ENCODE measurements at regions not wholly inside any gene's neighbourhood (a gene's known extent, or its start where the extent isn't known, plus 50 kb on each side); places are given as distances from the start of the nearest gene placed in this dataset.

GRCh38 chr13:71054358-71054757 lies 812.6 kb downstream of the DACH1 start:
- DNase-seq: no peak

GRCh38 chr13:71051573-71051972 lies 815.4 kb downstream of the DACH1 start:
- no peak for DNase-seq
- no peaks in the 10 kb centered on the region for H3K9me3 Mint-ChIP-seq
- H3K4me1 Mint-ChIP-seq: no peaks in the 10 kb centered on the region
- H3K27ac Mint-ChIP-seq: no peak overlapping the region
- CTCF ChIA-PET: no interaction called here
- no peaks in the 10 kb centered on the region for H3K36me3 Mint-ChIP-seq
- H3K4me3 Mint-ChIP-seq: no peak overlapping the region
- no peaks in the 10 kb centered on the region for H3K27me3 Mint-ChIP-seq

More at GRCh38 chr13:71054358-71054757, 812.6 kb downstream of the DACH1 start:
- H3K4me1 Mint-ChIP-seq: no peaks in the 10 kb centered on the region
- no peaks in the 10 kb centered on the region for H3K36me3 Mint-ChIP-seq
- no peak overlapping the region for H3K27ac Mint-ChIP-seq
- no peak overlapping the region for H3K4me3 Mint-ChIP-seq
- CTCF ChIA-PET: no interaction called here
- H3K9me3 Mint-ChIP-seq: no peaks in the 10 kb centered on the region
- no peaks in the 10 kb centered on the region for H3K27me3 Mint-ChIP-seq

- CTCF ChIA-PET: no interaction called here
- Mint-ChIP-seq H3K27me3 (no peaks in the 10 kb centered on the region), H3K9me3 (no peaks in the 10 kb centered on the region), H3K4me3 (no peak overlapping the region), H3K4me1 (no peaks in the 10 kb centered on the region), H3K27ac (no peak overlapping the region), H3K36me3 (no peaks in the 10 kb centered on the region)
- no peak for DNase-seq
Measured at GRCh38 chr13:71046360-71047079, 820.5 kb downstream of the DACH1 start.

GRCh38 chr13:71045101-71045500 lies 821.9 kb downstream of the DACH1 start:
- H3K27me3 Mint-ChIP-seq: no peaks in the 10 kb centered on the region
- H3K36me3 Mint-ChIP-seq: no peaks in the 10 kb centered on the region
- H3K27ac Mint-ChIP-seq: no peak overlapping the region
- H3K9me3 Mint-ChIP-seq: no peaks in the 10 kb centered on the region
- no peak for DNase-seq
- CTCF ChIA-PET: no interaction called here
- no peaks in the 10 kb centered on the region for H3K4me1 Mint-ChIP-seq
- H3K4me3 Mint-ChIP-seq: no peak overlapping the region

GRCh38 chr13:71039440-71039839 lies 827.6 kb downstream of the DACH1 start:
- no peaks in the 10 kb centered on the region for H3K9me3 Mint-ChIP-seq
- no peaks in the 10 kb centered on the region for H3K27me3 Mint-ChIP-seq
- DNase-seq: no peak
- no peaks in the 10 kb centered on the region for H3K4me1 Mint-ChIP-seq
- no peaks in the 10 kb centered on the region for H3K36me3 Mint-ChIP-seq
- H3K4me3 Mint-ChIP-seq: no peak overlapping the region
- H3K27ac Mint-ChIP-seq: no peak overlapping the region
- CTCF ChIA-PET: no interaction called here

GRCh38 chr13:71034018-71034417 lies 833.0 kb downstream of the DACH1 start:
- Mint-ChIP-seq H3K4me1 (no peaks in the 10 kb centered on the region), H3K27me3 (no peaks in the 10 kb centered on the region), H3K36me3 (no peaks in the 10 kb centered on the region), H3K27ac (no peak overlapping the region), H3K4me3 (no peak overlapping the region), H3K9me3 (peaks cover 3% of the 10 kb centered on the region)
- CTCF ChIA-PET: no interaction called here
- DNase-seq: no peak

- DNase-seq: no peak
- H3K9me3 Mint-ChIP-seq: peaks cover 12% of the 10 kb centered on the region
- H3K4me1 Mint-ChIP-seq: no peaks in the 10 kb centered on the region
- CTCF ChIA-PET: no interaction called here
- no peaks in the 10 kb centered on the region for H3K36me3 Mint-ChIP-seq
- no peaks in the 10 kb centered on the region for H3K27me3 Mint-ChIP-seq
- H3K4me3 Mint-ChIP-seq: no peak overlapping the region
- no peak overlapping the region for H3K27ac Mint-ChIP-seq
Measured at GRCh38 chr13:71033026-71033425, 834.0 kb downstream of the DACH1 start.

- Mint-ChIP-seq H3K4me3 (no peak overlapping the region), H3K36me3 (no peaks in the 10 kb centered on the region), H3K27ac (no peak overlapping the region), H3K27me3 (no peaks in the 10 kb centered on the region), H3K9me3 (peaks cover 13% of the 10 kb centered on the region), H3K4me1 (no peaks in the 10 kb centered on the region)
- DNase-seq: no peak
- CTCF ChIA-PET: no interaction called here
Measured at GRCh38 chr13:71030784-71031183, 836.2 kb downstream of the DACH1 start.

- CTCF ChIA-PET: no interaction called here
- DNase-seq: no peak
- peaks cover 13% of the 10 kb centered on the region for H3K9me3 Mint-ChIP-seq
- H3K27ac Mint-ChIP-seq: no peak overlapping the region
- H3K36me3 Mint-ChIP-seq: no peaks in the 10 kb centered on the region
- no peaks in the 10 kb centered on the region for H3K27me3 Mint-ChIP-seq
- H3K4me3 Mint-ChIP-seq: no peak overlapping the region
- no peaks in the 10 kb centered on the region for H3K4me1 Mint-ChIP-seq
Measured at GRCh38 chr13:71028884-71029283, 838.1 kb downstream of the DACH1 start.

- Mint-ChIP-seq H3K27ac (no peak overlapping the region), H3K4me3 (no peak overlapping the region), H3K9me3 (no peaks in the 10 kb centered on the region), H3K4me1 (no peaks in the 10 kb centered on the region), H3K36me3 (no peaks in the 10 kb centered on the region), H3K27me3 (no peaks in the 10 kb centered on the region)
- no peak for DNase-seq
- CTCF ChIA-PET: no interaction called here
Measured at GRCh38 chr13:71021825-71022422, 845.1 kb downstream of the DACH1 start.

GRCh38 chr13:71018995-71019394 lies 848.0 kb downstream of the DACH1 start:
- CTCF ChIA-PET: no interaction called here

GRCh38 chr13:71018544-71018943 lies 848.5 kb downstream of the DACH1 start:
- H3K27me3 Mint-ChIP-seq: no peaks in the 10 kb centered on the region
- H3K36me3 Mint-ChIP-seq: no peaks in the 10 kb centered on the region
- H3K4me1 Mint-ChIP-seq: no peaks in the 10 kb centered on the region
- no peaks in the 10 kb centered on the region for H3K9me3 Mint-ChIP-seq
- DNase-seq: no peak
- CTCF ChIA-PET: no interaction called here
- H3K27ac Mint-ChIP-seq: no peak overlapping the region
- H3K4me3 Mint-ChIP-seq: no peak overlapping the region

More at GRCh38 chr13:71018995-71019394, 848.0 kb downstream of the DACH1 start:
- Mint-ChIP-seq H3K4me1 (no peaks in the 10 kb centered on the region), H3K27ac (no peak overlapping the region), H3K4me3 (no peak overlapping the region), H3K27me3 (no peaks in the 10 kb centered on the region), H3K9me3 (no peaks in the 10 kb centered on the region), H3K36me3 (no peaks in the 10 kb centered on the region)
- no peak for DNase-seq

GRCh38 chr13:71017607-71018006 lies 849.4 kb downstream of the DACH1 start:
- H3K4me1 Mint-ChIP-seq: no peaks in the 10 kb centered on the region
- H3K27me3 Mint-ChIP-seq: no peaks in the 10 kb centered on the region
- H3K36me3 Mint-ChIP-seq: no peaks in the 10 kb centered on the region
- CTCF ChIA-PET: no interaction called here
- DNase-seq: no peak
- no peak overlapping the region for H3K27ac Mint-ChIP-seq
- no peak overlapping the region for H3K4me3 Mint-ChIP-seq
- H3K9me3 Mint-ChIP-seq: no peaks in the 10 kb centered on the region

GRCh38 chr13:71015516-71015915 lies 851.5 kb downstream of the DACH1 start:
- Mint-ChIP-seq H3K27ac (peak overlapping the region; percentile 12), H3K36me3 (no peaks in the 10 kb centered on the region), H3K9me3 (no peaks in the 10 kb centered on the region), H3K4me1 (no peaks in the 10 kb centered on the region), H3K27me3 (no peaks in the 10 kb centered on the region), H3K4me3 (no peak overlapping the region)
- DNase-seq: no peak
- CTCF ChIA-PET: no interaction called here

- no peak overlapping the region for H3K27ac Mint-ChIP-seq
- CTCF ChIA-PET: no interaction called here
- no peaks in the 10 kb centered on the region for H3K4me1 Mint-ChIP-seq
- DNase-seq: no peak
- H3K36me3 Mint-ChIP-seq: no peaks in the 10 kb centered on the region
- H3K9me3 Mint-ChIP-seq: no peaks in the 10 kb centered on the region
- no peaks in the 10 kb centered on the region for H3K27me3 Mint-ChIP-seq
- H3K4me3 Mint-ChIP-seq: no peak overlapping the region
Measured at GRCh38 chr13:71015021-71015420, 852.0 kb downstream of the DACH1 start.
